HCT116 (cell line): ENCODE measurements at regions not wholly inside any gene's neighbourhood (a gene's known extent, or its start where the extent isn't known, plus 50 kb on each side); places are given as distances from the start of the nearest gene placed in this dataset.

Source experiments
- ATAC-seq: fragments of 200-7000 bp; cut with Tn5 transposase; 2 replicates; pipeline ENCODE4 v1.9.1; 2020; ENCODE audit warnings: mild to moderate bottlenecking, moderate library complexity
- BruUV-seq: library from RNA; stranded (reverse); fragments of 400-500 nt; replicated peaks from 2 replicates; lab custom pipeline; 2021; lab: Mats Ljungman, UMichigan
- CTCF ChIA-PET: fragments of 300-600 bp; sonication (Branson Sonifier 250); formaldehyde crosslinking; loops from one replicate; lab custom pipeline; 2021; ENCODE audit warnings: antibody characterized with exemption; lab: Charles Lee
- POLR2A ChIA-PET: fragments of 300-600, 350-600 bp; sonication (Branson Sonifier 250); formaldehyde crosslinking; loops from one replicate; lab custom pipeline; 2021; ENCODE audit warnings: antibody characterized with exemption; lab: Charles Lee
- RAD21 ChIA-PET, 2 experiments: fragments of 300-600 bp; sonication (Branson Sonifier 250); formaldehyde crosslinking; loops; one replicate each; lab custom pipeline; 2023; ENCODE audit warnings: low total read pairs in 2 of 2; ENCODE audit not compliant: uncharacterized antibody in 2 of 2, unreplicated experiment in 2 of 2, low non-redundant PET in 1 of 2; lab: Charles Lee
- DNase-seq: peaks from one replicate; pipeline ENCODE4 v3.0.0-alpha.2; 2010; ENCODE audit warnings: low read depth, low spot score
- H2AFZ ChIP-seq: fragments of 200-600 bp; shearing (Covaris generic), sonication (generic); 2 replicates; pipeline ENCODE4 v1.6.1; 2017; ENCODE audit warnings: low read depth, mixed run types, mixed read lengths, antibody characterized with exemption, low read length; ENCODE audit not compliant: poor library complexity, severe bottlenecking
- H3K27ac ChIP-seq: 2 replicates; pipeline ENCODE4 v1.5.1; 2012; ENCODE audit warnings: low read depth, low read length
- H3K27me3 ChIP-seq: fragments of 200-600 bp; sonication (generic); 2 replicates; pipeline ENCODE4 v1.6.1; 2016; ENCODE audit warnings: mixed run types, low read length, mixed read lengths; ENCODE audit not compliant: insufficient read depth
- H3K36me3 ChIP-seq, 2 experiments: fragments of 200-500 bp in 1 of 2; fragments of 200-600 bp in 1 of 2; sonication (Bioruptor generic) in 1 of 2; sonication (generic) in 1 of 2; 2 replicates each; pipeline versions ENCODE4 v1.5.1 to v1.6.1; 2014 to 2016; ENCODE audit warnings: low read length in 2 of 2, inconsistent platforms in 1 of 2, mixed read lengths in 1 of 2, mixed run types in 1 of 2; ENCODE audit not compliant: insufficient read depth in 2 of 2, control insufficient read depth in 1 of 2
- H3K4me1 ChIP-seq, 2 experiments: fragments of 200-600 bp in 1 of 2; sonication (generic) in 1 of 2; 2 replicates each; pipeline versions ENCODE4 v1.5.1 to v1.6.1; 2012 to 2017; ENCODE audit warnings: low read length in 2 of 2, inconsistent platforms in 1 of 2, mild to moderate bottlenecking in 1 of 2, mixed read lengths in 1 of 2, mixed run types in 1 of 2, moderate library complexity in 1 of 2; ENCODE audit not compliant: insufficient read depth in 2 of 2, control insufficient read depth in 1 of 2
- H3K4me2 ChIP-seq: fragments of 200-600 bp; sonication (generic); 2 replicates; pipeline ENCODE4 v1.6.1; 2017; ENCODE audit warnings: mixed run types, low read length, mixed read lengths
- H3K4me3 ChIP-seq, 2 experiments: fragments of 200-600 bp in 1 of 2; sonication (generic) in 1 of 2; replicated peaks in 1 of 2; 2 replicates each; pipeline ENCODE4 v1.5.1; 2011 to 2016; ENCODE audit warnings: low read length in 2 of 2, control low read depth in 1 of 2, low read depth in 1 of 2, mild to moderate bottlenecking in 1 of 2, mixed read lengths in 1 of 2, mixed run types in 1 of 2
- H3K79me2 ChIP-seq: fragments of 200-600 bp; sonication (generic); 2 replicates; pipeline ENCODE4 v1.6.1; 2017; ENCODE audit warnings: mild to moderate bottlenecking, mixed run types, low read length, moderate library complexity, mixed read lengths; ENCODE audit not compliant: insufficient read depth
- H3K9ac ChIP-seq: fragments of 200-600 bp; sonication (generic); 2 replicates; pipeline ENCODE4 v1.6.1; 2016; ENCODE audit warnings: low read length, mixed read lengths
- H3K9me2 ChIP-seq: fragments of 200-600 bp; sonication (generic), shearing (Covaris generic); 2 replicates; pipeline ENCODE4 v1.6.1; 2017; ENCODE audit warnings: mixed run types, mild to moderate bottlenecking, moderate library complexity; ENCODE audit not compliant: insufficient read depth
- H3K9me3 ChIP-seq, 2 experiments: fragments of 200-500 bp in 1 of 2; fragments of 200-600 bp in 1 of 2; sonication (Bioruptor generic) in 1 of 2; sonication (generic) in 1 of 2; 2 replicates each; pipeline ENCODE4 v1.6.1; 2014 to 2017; ENCODE audit warnings: low read length in 2 of 2, mixed read lengths in 2 of 2, inconsistent platforms in 1 of 2, low read depth in 1 of 2, mild to moderate bottlenecking in 1 of 2, mixed run types in 1 of 2, moderate library complexity in 1 of 2; ENCODE audit not compliant: control insufficient read depth in 1 of 2, insufficient read depth in 1 of 2
- H4K20me1 ChIP-seq: fragments of 200-600 bp; sonication (generic), shearing (Covaris generic); 2 replicates; pipeline ENCODE4 v1.6.1; 2017; ENCODE audit warnings: mixed run types, mild to moderate bottlenecking, moderate library complexity; ENCODE audit not compliant: insufficient read depth
- ATF3 ChIP-seq: IDR thresholded peaks from 2 replicates; pipeline ENCODE4 v1.6.1; 2012
- CTCF ChIP-seq, 3 experiments: fragments of 200-600 bp in 1 of 3; sonication (generic) in 1 of 3; IDR thresholded peaks in 2 of 3; conservative IDR thresholded peaks in 1 of 3; 2 replicates each; pipeline ENCODE4 v1.5.1; 2012 to 2017; ENCODE audit warnings: low read depth in 2 of 3, low read length in 2 of 3, antibody characterized with exemption in 1 of 3, borderline replicate concordance in 1 of 3, control low read depth in 1 of 3, mild to moderate bottlenecking in 1 of 3, mixed read lengths in 1 of 3, mixed run types in 1 of 3, moderate library complexity in 1 of 3; ENCODE audit not compliant: insufficient read depth in 1 of 3
- EGR1 ChIP-seq: IDR thresholded peaks from 2 replicates; pipeline ENCODE4 v1.6.1; 2012; ENCODE audit warnings: low read depth
- ELF1 ChIP-seq: IDR thresholded peaks from 2 replicates; pipeline ENCODE4 v1.6.1; 2012; ENCODE audit warnings: low read depth, borderline replicate concordance
- EZH2phosphoT487 ChIP-seq: fragments of 200-600 bp; IDR thresholded peaks from 2 replicates; pipeline ENCODE4 v1.6.1; 2018; ENCODE audit warnings: antibody characterized with exemption, borderline replicate concordance
- FOSL1 ChIP-seq: IDR thresholded peaks from 2 replicates; pipeline ENCODE4 v1.6.1; 2012; ENCODE audit warnings: low read depth
- RAD21 ChIP-seq: IDR thresholded peaks from 2 replicates; pipeline ENCODE4 v1.6.1; 2012; ENCODE audit warnings: low read depth, mild to moderate bottlenecking
- REST ChIP-seq: IDR thresholded peaks from 2 replicates; pipeline ENCODE4 v1.6.1; 2012; ENCODE audit warnings: low read depth
- SP1 ChIP-seq: IDR thresholded peaks from 2 replicates; pipeline ENCODE4 v1.6.1; 2012; ENCODE audit warnings: low read depth
- SRF ChIP-seq: IDR thresholded peaks from 2 replicates; pipeline ENCODE4 v1.6.1; 2012; ENCODE audit warnings: low read depth
- TCF7L2 ChIP-seq: IDR thresholded peaks from 2 replicates; pipeline ENCODE4 v1.7.0; 2011; ENCODE audit warnings: borderline replicate concordance, inconsistent platforms; ENCODE audit not compliant: insufficient read depth, insufficient read length; ENCODE audit errors: extremely low read depth
- YY1 ChIP-seq: IDR thresholded peaks from 2 replicates; pipeline ENCODE4 v1.6.1; 2011; ENCODE audit warnings: low read length, low read depth, moderate library complexity, mild to moderate bottlenecking; ENCODE audit not compliant: insufficient replicate concordance; ENCODE audit errors: extremely low read depth
- ZBTB33 ChIP-seq: IDR thresholded peaks from 2 replicates; pipeline ENCODE4 v1.6.1; 2011; ENCODE audit warnings: mild to moderate bottlenecking, low read length, moderate library complexity; ENCODE audit not compliant: insufficient replicate concordance; ENCODE audit errors: extremely low read depth
- ZFX ChIP-seq: fragments of 450-650 bp; IDR thresholded peaks from 2 replicates; pipeline ENCODE4 v1.6.1; 2017
- ZNF274 ChIP-seq: fragments of 200-500 bp; sonication (Bioruptor generic); IDR thresholded peaks from 2 replicates; pipeline ENCODE4 v1.6.1; 2014; ENCODE audit warnings: mild to moderate bottlenecking, low read depth, low read length, inconsistent platforms
- intact Hi-C: fragments of 100-400 bp; cut with micrococcal nuclease; formaldehyde crosslinking; loops from 2 replicates; pipeline ENCODE4 v1.10.0; 2022

- TF ChIP-seq YY1, result no peak
These were observed 336.2 kb downstream of the EPHA4 start (continued) for GRCh38 chr2:221235941-221236340.

GRCh38 chr2:221241072-221241471 is 331.0 kb downstream of the EPHA4 start:
- Histone ChIP-seq H3K9me3 (no peaks in the 10 kb centered on the region), H3K27me3 (no peaks in the 10 kb centered on the region), H3K4me3 (no peak overlapping the region), H3K4me2 (no peak overlapping the region), H4K20me1 (no peaks in the 10 kb centered on the region), H3K27ac (no peak overlapping the region), H3K4me1 (no peaks in the 10 kb centered on the region), H3K79me2 (no peaks in the 10 kb centered on the region), H3K9me2 (no peaks in the 10 kb centered on the region), H3K9ac (no peak overlapping the region), H2AFZ (no peak overlapping the region), H3K36me3 (no peaks in the 10 kb centered on the region)
- no TSS peak for BruUV-seq
- ChIA-PET POLR2A (no interaction called here), CTCF (no interaction called here), RAD21 (no interaction called here)
- DNase-seq (no peak), ATAC-seq (no peak)
- intact Hi-C loops, result no loop called here
- no peak for TF ChIP-seq EGR1
- no peak for TF ChIP-seq YY1
- TF ChIP-seq SP1, result no peak
- TF ChIP-seq ZBTB33, result no peak
- no peak for TF ChIP-seq TCF7L2
- no peak for TF ChIP-seq ATF3
- no peak for TF ChIP-seq ZFX
- no peak for TF ChIP-seq CTCF (IDR thresholded peaks at IDR 0.05 in 2 of 3, conservative IDR thresholded peaks at IDR 0.05 in 1 of 3; ENCODE audit: borderline replicate concordance in 1 of 3, insufficient read depth in 1 of 3, low read depth in 2 of 3, low read length in 2 of 3)
- no peak for TF ChIP-seq RAD21
- TF ChIP-seq SRF, result no peak
- no peak for TF ChIP-seq ELF1
- TF ChIP-seq REST, result no peak
- TF ChIP-seq ZNF274, result no peak
- TF ChIP-seq EZH2phosphoT487, result no peak
- no peak for TF ChIP-seq FOSL1
